ENCODE measurements at regions not wholly inside any gene's neighbourhood (a gene's known extent, or its start where the extent isn't known, plus 50 kb on each side); places are given as distances from the start of the nearest gene placed in this dataset.

DNA sequence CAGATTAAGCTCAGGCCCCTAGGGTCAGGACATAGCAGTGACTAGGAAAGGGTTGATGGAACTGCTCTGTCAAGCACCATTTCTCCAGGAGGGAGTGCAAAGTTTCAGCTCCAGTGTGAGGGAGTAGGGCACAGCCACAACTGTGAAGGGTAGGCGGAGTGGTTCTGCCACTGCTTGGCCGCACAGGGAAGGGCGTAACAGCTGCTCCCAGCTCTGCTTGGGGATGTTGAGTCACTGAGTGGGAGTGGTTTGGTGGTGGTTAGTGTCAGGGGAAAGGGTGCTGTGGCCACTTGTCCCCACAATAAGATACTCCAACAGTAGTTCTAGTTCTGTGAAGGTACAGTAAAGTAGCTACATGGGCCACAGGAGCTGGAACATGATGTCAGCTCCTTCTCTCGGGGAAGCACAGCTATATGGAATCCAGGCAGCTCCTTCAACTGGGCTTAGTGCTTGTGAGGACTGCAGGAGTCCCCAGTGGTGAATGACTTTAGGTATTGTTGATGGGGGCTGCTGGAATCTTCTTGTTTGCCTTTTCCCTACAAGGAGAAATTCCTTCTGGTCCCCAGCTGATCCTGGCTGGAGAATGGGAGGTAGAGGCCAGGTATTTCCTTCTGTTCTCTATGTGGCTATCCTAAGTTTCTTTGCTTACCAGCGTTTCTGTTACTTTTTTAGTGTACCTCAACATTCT is 314.5 kb downstream of the SPATA31D1 start:
- TF ChIP-seq MXI1 (conservative IDR thresholded peaks at IDR 0.05; ENCODE audit: poor library complexity, severe bottlenecking): no peak
- TF ChIP-seq TAF1 (IDR thresholded peaks at IDR 0.05; ENCODE audit: low read depth): no peak
- no peak for TF ChIP-seq EP300 (conservative IDR thresholded peaks at IDR 0.05; ENCODE audit: poor library complexity, severe bottlenecking)
- TF ChIP-seq POLR2AphosphoS5 (IDR thresholded peaks at IDR 0.05): no peak
- TF ChIP-seq RAD21 (conservative IDR thresholded peaks at IDR 0.05): no peak
- TF ChIP-seq EZH2 (IDR thresholded peaks at IDR 0.05; ENCODE audit: borderline replicate concordance, insufficient read depth, low read length, poor library complexity, severe bottlenecking): no peak
- TF ChIP-seq, protein P1, sequence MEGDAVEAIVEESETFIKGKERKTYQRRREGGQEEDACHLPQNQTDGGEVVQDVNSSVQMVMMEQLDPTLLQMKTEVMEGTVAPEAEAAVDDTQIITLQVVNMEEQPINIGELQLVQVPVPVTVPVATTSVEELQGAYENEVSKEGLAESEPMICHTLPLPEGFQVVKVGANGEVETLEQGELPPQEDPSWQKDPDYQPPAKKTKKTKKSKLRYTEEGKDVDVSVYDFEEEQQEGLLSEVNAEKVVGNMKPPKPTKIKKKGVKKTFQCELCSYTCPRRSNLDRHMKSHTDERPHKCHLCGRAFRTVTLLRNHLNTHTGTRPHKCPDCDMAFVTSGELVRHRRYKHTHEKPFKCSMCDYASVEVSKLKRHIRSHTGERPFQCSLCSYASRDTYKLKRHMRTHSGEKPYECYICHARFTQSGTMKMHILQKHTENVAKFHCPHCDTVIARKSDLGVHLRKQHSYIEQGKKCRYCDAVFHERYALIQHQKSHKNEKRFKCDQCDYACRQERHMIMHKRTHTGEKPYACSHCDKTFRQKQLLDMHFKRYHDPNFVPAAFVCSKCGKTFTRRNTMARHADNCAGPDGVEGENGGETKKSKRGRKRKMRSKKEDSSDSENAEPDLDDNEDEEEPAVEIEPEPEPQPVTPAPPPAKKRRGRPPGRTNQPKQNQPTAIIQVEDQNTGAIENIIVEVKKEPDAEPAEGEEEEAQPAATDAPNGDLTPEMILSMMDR (IDR thresholded peaks at IDR 0.05; ENCODE audit: poor library complexity, severe bottlenecking): no peak
- TF ChIP-seq REST (IDR thresholded peaks at IDR 0.05; ENCODE audit: borderline replicate concordance): no peak
- Histone ChIP-seq H2AFZ (ENCODE audit: low read depth, low read length) (no peak overlapping the region), H3F3A (ENCODE audit: insufficient read depth, low read length, poor library complexity, severe bottlenecking) (no peaks in the 10 kb centered on the region), H3K36me3 (ENCODE audit: insufficient read depth, low read length) (no peaks in the 10 kb centered on the region), H3K9me3 (ENCODE audit: low read length) (no peaks in the 10 kb centered on the region), H3K79me2 (replicated peaks; ENCODE audit: insufficient read depth, low read length) (no peaks in the 10 kb centered on the region), H3K9ac (ENCODE audit: low read length) (no peak overlapping the region), H3K4me3 (ENCODE audit: low read length) (no peak overlapping the region), H4K20me1 (ENCODE audit: insufficient read depth) (no peaks in the 10 kb centered on the region), H3K4me2 (ENCODE audit: low read length) (no peak overlapping the region), H3K27me3 (ENCODE audit: insufficient read depth, low read depth, low read length) (no peaks in the 10 kb centered on the region), H3K27ac (ENCODE audit: low read length) (no peak overlapping the region), H3K9me2 (ENCODE audit: insufficient read depth, low read length) (no peaks in the 10 kb centered on the region)

DNA sequence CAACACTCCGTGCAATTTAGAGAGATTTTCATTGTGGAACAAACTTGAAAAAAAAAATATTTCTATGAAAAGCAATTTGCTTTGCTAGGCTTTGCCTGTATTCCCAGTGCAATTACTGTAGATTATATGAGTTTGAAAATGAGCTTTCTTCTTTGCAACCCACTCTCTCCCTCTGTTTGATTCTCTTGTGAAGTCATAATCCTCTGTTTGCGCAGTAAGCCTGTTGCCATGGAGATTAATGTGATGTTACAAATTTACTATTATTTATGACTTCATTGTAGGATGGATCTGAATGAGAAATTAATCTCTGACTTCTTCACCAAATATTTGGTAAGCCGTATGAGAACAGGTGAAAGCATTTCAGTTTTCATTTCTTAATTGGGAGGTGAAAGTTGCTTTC is 320.3 kb downstream of the SPATA31D1 start:
- no peak overlapping the region for H3K9ac ChIP-seq (ENCODE audit: low read length)
- no peaks in the 10 kb centered on the region for H3K36me3 ChIP-seq (ENCODE audit: insufficient read depth, low read length)
- no peaks in the 10 kb centered on the region for H3F3A ChIP-seq (ENCODE audit: insufficient read depth, low read length, poor library complexity, severe bottlenecking)
- no peak overlapping the region for H2AFZ ChIP-seq (ENCODE audit: low read depth, low read length)
- TF ChIP-seq TAF1 (IDR thresholded peaks at IDR 0.05; ENCODE audit: low read depth): no peak
- TF ChIP-seq MXI1 (conservative IDR thresholded peaks at IDR 0.05; ENCODE audit: poor library complexity, severe bottlenecking): no peak
- TF ChIP-seq EZH2 (IDR thresholded peaks at IDR 0.05; ENCODE audit: borderline replicate concordance, insufficient read depth, low read length, poor library complexity, severe bottlenecking): no peak
- TF ChIP-seq, protein P1 (IDR thresholded peaks at IDR 0.05; ENCODE audit: poor library complexity, severe bottlenecking): no peak
- no peak for TF ChIP-seq RAD21 (conservative IDR thresholded peaks at IDR 0.05)
- TF ChIP-seq POLR2AphosphoS5 (IDR thresholded peaks at IDR 0.05): no peak
- no peak for TF ChIP-seq EP300 (conservative IDR thresholded peaks at IDR 0.05; ENCODE audit: poor library complexity, severe bottlenecking)
- H3K4me2 ChIP-seq (ENCODE audit: low read length): no peak overlapping the region
- H3K27me3 ChIP-seq (ENCODE audit: insufficient read depth, low read depth, low read length): no peaks in the 10 kb centered on the region
- H3K79me2 ChIP-seq (replicated peaks; ENCODE audit: insufficient read depth, low read length): no peaks in the 10 kb centered on the region
- no peaks in the 10 kb centered on the region for H3K9me3 ChIP-seq (ENCODE audit: low read length)
- no peaks in the 10 kb centered on the region for H4K20me1 ChIP-seq (ENCODE audit: insufficient read depth)
- no peak overlapping the region for H3K4me3 ChIP-seq (ENCODE audit: low read length)
- no peak overlapping the region for H3K27ac ChIP-seq (ENCODE audit: low read length)
- no peaks in the 10 kb centered on the region for H3K9me2 ChIP-seq (ENCODE audit: insufficient read depth, low read length)
